ENCODE measurements at regions not wholly inside any gene's neighbourhood (a gene's known extent, or its start where the extent isn't known, plus 50 kb on each side); places are given as distances from the start of the nearest gene placed in this dataset.

DNA sequence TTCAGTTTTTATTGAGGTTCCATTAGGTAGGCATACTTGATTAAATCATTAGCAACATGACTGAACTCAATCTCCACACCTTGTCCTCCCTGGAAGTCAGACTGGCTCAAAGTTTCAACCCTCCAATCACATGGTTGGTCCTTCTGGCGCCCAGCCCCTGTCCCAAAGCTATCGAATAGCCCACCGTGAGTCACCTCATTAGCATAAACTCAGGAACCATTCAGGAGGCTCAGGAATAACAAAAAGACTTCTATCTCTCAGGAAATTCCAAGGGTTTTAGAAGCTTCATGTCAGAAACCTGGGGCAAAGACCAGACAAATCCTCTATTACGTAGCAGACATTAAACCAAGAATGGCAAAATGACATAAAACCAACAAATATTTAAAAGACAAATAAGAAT, 78.6 kb downstream of the RGS2 start:
- TF ChIP-seq FOXA1 (IDR thresholded peaks at IDR 0.05) (no peak), SP1 (IDR thresholded peaks at IDR 0.05) (no peak)
